NCI-H146 treated with DMSO at 0.1 percent for 48 hours (cell line): ENCODE measurements at regions not wholly inside any gene's neighbourhood (a gene's known extent, or its start where the extent isn't known, plus 50 kb on each side); places are given as distances from the start of the nearest gene placed in this dataset.
A peak's percentile ranks its signal among the peaks of the same experiment; 100 is the strongest.

Source experiments
- DNase-seq: peaks from one replicate; lab custom pipeline; 2025; ENCODE audit not compliant: unreplicated experiment; lab: John Stamatoyannopoulos, UW

GRCh38 chr20:11324990-11325389 lies 592.7 kb upstream of the BTBD3 start:
- DNase-seq = no peak

GRCh38 chr20:11328839-11329238 lies 588.9 kb upstream of the BTBD3 start:
- DNase-seq = no peak

GRCh38 chr20:11329271-11329670 lies 588.4 kb upstream of the BTBD3 start:
- DNase-seq = no peak

GRCh38 chr20:11331096-11331495 lies 586.6 kb upstream of the BTBD3 start:
- no peak for DNase-seq

GRCh38 chr20:11332381-11332780 lies 585.3 kb upstream of the BTBD3 start:
- DNase-seq = no peak

GRCh38 chr20:11333634-11334033 lies 584.1 kb upstream of the BTBD3 start:
- no peak for DNase-seq

GRCh38 chr20:11337361-11338130 lies 580.1 kb upstream of the BTBD3 start:
- DNase-seq = no peak

- DNase-seq = no peak
Measured at GRCh38 chr20:11338496-11339306, 579.0 kb upstream of the BTBD3 start.

GRCh38 chr20:11344939-11345338 lies 572.8 kb upstream of the BTBD3 start:
- no peak for DNase-seq

- DNase-seq = no peak
Measured at GRCh38 chr20:11347738-11348137, 570.0 kb upstream of the BTBD3 start.

GRCh38 chr20:11350126-11351005 lies 567.3 kb upstream of the BTBD3 start:
- DNase-seq = peak; percentile 58

GRCh38 chr20:11352041-11352440 lies 565.7 kb upstream of the BTBD3 start:
- DNase-seq = peak; percentile 31

GRCh38 chr20:11354846-11355245 lies 562.8 kb upstream of the BTBD3 start:
- DNase-seq = no peak

- DNase-seq = no peak
Measured at GRCh38 chr20:11355345-11355744, 562.3 kb upstream of the BTBD3 start.

- no peak for DNase-seq
Measured at GRCh38 chr20:11356061-11356460, 561.6 kb upstream of the BTBD3 start.

- no peak for DNase-seq
Measured at GRCh38 chr20:11362450-11362849, 555.2 kb upstream of the BTBD3 start.

- DNase-seq = no peak
Measured at GRCh38 chr20:11364736-11365135, 553.0 kb upstream of the BTBD3 start.

- no peak for DNase-seq
Measured at GRCh38 chr20:11366660-11367059, 551.0 kb upstream of the BTBD3 start.

- no peak for DNase-seq
Measured at GRCh38 chr20:11368499-11368898, 549.2 kb upstream of the BTBD3 start.

GRCh38 chr20:11368965-11369711 lies 548.6 kb upstream of the BTBD3 start:
- no peak for DNase-seq

GRCh38 chr20:11371831-11372230 lies 545.9 kb upstream of the BTBD3 start:
- no peak for DNase-seq
